ENCODE measurements at regions not wholly inside any gene's neighbourhood (a gene's known extent, or its start where the extent isn't known, plus 50 kb on each side); places are given as distances from the start of the nearest gene placed in this dataset.
"Not testable (repeated sequence)": the region's sequence is repeated elsewhere in the genome, so short reads cannot be mapped to it uniquely, and the experiment has no call there.

DNA sequence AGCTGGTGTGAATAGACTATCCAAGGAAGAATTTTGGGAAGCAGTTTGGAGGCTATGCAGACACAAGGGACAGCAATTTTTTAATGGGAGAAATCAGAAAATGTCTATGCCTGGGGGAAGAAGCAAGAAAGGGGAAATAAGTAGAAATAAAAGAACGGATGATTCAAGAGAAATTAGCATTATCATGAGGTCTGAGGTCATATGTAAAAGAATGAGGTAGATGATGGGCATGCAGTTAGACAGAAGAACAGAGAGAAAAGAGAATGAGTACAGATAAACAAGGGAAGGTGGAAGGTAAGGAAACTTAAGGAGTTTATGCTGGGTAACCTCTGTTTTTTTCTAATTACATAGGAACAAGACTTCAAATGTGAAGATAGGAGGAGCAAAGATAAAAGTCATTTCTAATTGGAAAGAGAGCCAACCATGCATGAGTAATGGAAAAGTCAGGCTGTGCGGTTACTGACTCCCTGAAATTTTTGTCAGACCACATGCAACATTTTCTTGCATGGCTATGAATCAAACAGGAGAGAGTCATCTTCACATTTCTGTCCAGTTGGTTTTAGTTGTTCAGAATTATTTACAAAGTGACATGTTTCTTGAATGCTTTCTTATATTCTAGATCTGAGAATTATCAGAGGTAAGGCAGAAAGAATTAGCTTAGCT lies 101.0 kb upstream of the PIK3R1 start:
- no peak for DNase-seq

DNA sequence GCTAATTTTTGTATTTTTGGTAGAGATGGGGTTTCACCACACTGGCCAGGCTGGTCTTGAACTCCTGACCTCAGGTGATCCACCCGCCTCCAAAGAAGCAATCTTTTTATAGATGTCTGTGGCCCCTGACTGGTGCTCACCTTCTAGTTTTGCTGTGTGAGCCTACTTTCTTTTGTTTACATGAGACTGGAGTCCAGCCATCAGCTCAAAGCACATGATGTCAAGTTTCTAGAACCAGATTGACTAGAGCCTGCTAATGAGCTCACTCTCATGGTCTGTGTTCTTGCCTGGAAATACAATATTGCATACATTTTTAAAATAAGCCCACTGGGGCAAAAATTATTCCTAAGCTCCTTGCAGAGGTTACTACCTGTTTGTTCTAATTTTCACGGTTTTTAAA lies 102.9 kb upstream of the PIK3R1 start:
- no peak for DNase-seq

- DNase-seq, result no peak
Observed at GRCh38 chr5:68110894-68111293, 104.7 kb upstream of the PIK3R1 start.

DNA sequence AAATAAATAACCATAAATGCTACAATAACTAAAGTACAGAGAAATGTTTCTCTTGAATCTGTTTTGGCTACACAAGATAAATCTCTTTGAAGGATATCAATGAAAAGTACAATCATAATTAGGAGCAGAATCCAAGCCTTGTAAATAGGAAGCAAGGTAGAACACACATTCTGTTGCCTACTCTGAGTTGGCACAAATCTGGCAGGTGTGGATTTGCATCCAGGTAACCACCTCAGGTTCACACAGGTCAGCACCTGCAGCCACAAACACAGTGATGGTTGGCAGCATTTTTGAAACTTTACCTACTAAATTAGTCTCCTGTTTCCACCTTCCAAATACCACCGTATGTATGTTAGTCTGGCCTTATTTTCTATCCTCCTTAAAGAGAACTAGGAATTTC lies 105.3 kb upstream of the PIK3R1 start:
- no peak for DNase-seq

GRCh38 chr5:68104217-68104616 lies 111.3 kb upstream of the PIK3R1 start:
- not testable (repeated sequence) for DNase-seq

DNA sequence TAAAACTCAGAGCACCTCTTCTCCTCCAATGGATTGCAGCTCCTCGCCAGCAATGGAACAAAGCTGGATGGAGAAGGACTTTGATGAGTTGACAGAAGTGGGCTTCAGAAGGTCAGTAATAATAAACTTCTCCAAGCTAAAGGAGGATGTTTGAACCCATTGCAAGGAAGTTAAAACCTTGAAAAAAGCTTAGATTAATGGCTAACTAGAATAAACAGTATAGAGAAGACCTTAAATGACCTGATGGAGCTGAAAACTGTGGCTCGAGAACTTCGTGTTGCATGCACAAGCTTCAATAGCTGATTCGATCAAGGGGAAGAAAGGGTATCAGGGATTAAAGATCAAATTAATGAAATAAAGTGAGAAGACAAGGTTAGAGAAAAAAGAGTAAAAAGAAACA lies 112.3 kb upstream of the PIK3R1 start:
- not testable (repeated sequence) for DNase-seq

DNA sequence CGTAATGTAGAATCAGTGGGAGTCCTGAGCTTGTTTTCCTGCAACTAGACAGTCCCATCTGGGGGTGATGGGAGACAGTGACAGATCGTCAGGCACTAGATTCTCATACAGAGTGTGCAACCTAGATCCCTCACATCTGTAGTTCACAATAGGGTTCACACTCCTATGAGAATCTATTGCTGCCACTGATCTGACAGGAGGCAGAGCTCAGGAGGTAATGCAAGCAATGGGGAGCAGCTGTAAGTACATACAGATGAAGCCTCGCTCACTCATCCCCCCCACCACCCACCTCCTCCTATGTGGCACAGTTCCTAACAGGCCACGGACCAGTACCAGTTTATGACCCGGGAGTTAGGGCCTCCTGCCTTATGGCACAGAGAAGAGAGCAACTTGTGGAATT lies 116.2 kb upstream of the PIK3R1 start:
- DNase-seq, result no peak

DNA sequence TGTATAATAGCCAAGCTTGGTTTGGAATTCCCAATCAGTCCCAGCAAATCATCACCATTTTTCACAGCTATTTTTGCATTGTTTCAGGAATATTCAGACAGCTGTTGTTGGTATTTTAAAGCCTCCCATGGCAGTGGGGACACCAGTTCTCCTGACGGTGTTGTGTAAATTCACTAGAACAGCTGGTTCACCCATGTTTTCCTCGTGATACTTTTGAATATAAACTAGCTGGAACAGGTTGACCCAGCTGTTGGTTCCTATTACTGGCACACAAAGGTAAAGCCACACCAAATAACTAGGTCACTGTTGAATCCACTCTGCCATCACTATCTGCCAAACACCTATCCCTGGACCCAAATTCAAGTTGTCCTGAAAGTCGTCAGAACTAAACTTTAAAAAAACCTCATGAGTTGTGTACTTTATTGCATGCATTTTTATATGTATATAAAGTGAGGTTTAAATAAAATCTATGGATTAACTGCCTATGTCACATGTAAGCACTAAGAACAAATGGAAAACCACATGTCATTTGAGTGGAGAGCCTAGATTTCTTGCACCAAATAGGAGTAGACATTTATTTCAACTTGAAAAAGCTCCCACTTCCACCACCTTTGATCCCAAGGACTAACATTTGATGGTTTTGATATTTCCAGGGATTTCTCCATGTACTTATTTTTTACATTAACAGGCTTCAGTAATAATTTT lies 121.9 kb upstream of the PIK3R1 start:
- DNase-seq, result no peak

DNA sequence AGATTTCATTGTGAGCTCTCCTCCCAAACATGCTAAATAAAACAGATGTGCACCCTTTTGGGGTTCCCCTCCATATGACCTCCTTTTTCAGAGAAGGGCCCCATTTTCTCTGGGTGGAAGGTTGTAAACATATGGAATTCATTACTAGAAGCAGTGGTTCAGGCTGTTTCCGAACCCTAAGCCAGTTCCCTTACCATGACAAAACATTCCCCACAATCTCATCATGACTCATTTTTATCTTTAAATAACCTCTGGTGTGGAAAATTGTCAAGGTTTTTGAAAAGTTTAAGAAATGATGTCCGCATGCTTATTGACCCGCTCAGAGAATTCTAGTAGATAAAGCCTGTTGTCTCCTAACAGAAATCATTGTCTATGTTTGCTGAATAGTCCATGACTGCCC lies 127.3 kb upstream of the PIK3R1 start:
- DNase-seq, result no peak

DNA sequence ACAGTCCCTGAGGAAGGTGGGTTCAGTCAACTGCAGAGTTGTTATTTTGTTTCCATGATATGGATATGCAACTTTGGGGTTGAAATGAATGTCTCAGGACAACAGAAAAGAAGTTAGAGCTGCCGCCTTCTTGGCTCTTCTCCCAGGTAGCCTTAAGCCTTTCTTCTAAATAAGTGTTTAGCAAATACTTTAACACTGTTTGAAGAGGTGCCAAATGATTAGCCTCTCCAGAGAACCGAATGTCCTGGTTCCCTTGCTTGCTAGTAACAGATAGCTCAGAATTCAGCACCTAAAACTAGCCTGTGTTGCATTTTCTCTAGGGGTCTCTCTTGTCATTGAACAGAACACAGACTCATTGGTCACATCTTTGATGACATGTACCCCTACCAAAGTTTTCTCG lies 127.7 kb upstream of the PIK3R1 start:
- DNase-seq, result no peak

DNA sequence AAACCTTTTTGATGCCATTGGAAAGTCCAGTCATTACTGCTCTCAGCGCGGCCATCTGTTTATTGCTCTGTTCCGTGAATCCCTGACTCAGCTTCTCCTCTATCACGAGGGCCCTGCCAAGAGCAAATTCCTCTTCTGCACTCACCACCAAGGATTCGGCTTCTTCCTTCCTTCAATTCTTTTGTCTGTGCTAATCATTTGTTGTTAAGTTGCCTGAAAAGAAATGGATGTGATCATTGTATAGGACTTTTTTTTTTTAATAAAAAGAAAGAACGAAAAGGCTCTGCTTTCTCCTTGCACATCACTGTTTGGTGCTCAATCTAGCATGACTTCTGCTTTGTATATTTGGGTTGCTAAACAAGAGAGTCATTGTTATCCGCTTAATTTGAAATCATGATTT lies 128.7 kb upstream of the PIK3R1 start:
- DNase-seq, result no peak

DNA sequence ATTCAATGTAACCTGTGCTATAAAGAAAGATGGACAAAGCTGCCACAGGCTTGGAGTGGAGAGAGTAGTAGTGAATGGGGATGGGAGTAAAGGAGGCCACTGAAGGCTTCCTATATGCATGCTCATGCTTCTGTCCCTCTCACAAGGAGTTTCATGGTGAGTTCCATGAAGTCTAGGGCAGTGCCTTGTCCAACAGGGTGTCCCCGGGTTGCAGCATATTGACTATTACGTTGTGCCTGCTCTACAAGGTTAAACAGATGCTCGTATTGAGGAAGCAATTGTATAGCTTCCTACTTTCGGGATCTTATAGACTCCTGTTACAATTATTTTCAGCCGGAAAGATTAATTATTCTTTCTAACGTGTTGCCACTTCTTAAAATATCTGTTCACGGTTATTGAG lies 129.1 kb upstream of the PIK3R1 start:
- DNase-seq, result no peak

- no peak for DNase-seq
Observed at GRCh38 chr5:68084396-68084795, 131.2 kb upstream of the PIK3R1 start.

- no peak for DNase-seq
Observed at GRCh38 chr5:68080282-68081050, 135.1 kb upstream of the PIK3R1 start.

- DNase-seq, result no peak
Observed at GRCh38 chr5:68077349-68077894, 138.1 kb upstream of the PIK3R1 start.

DNA sequence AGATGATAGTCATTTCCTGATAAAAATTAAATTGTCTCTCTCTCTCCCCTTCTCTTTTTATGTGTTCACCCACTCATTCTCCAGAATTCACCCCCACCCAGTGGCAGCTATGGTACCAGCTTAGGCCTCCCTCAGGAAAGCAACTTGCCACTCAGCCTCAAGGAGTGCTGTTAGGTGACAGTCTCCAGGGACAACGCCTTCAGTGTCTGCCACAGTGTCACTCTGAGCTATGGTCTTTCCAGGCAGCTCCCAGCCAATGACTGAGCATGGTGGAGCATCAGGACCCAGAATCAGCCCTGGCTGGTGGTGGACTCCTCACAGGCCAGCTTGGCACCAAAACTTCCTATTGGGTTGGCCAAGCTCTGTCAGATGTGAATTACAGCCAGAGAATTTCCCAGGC lies 140.9 kb upstream of the PIK3R1 start:
- no peak for DNase-seq

DNA sequence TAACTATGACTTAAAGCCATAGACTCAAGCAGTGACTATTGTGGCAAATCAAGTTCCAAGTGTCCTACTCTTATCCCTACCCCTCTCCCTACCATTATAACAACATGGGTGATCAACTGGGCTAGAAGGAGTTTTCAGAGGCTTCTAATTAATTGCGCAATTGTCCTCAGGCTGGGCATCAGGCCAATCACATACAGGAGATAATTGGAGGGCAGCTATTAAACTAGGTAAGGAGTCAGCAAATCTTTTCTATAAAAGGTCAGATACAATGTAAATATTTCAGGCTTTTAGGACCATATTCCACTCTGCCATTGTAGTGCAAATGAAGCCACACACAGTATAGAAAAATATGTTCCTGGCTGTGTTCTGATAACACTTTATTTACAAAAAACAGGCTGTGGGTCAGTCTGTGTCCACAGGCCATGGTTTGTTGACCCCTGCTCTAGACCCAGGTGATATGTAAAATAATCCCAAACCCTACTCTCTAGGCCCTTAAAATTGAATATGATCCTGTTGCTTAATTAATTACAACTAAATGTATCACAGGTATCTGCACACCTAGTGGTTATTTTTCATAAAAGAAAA lies 141.4 kb upstream of the PIK3R1 start:
- no peak for DNase-seq

DNA sequence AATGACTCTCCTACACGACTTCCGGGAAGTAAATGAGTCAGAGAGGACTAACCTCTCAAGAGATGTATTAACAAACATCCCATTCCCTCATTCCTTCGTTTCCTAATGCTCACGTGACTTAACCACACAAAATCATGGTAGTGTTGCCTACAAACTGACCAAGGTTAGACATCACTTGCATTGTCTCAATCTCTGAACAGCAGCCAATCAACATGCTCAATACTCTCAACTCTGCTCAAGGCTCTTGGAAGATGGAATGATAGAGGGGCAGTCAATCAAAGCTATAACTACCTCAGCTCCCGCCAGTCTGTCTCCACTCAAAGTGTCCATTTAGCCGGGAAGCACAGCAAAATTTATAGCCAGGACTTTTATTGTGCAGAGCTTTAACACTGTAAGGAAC lies 143.8 kb upstream of the PIK3R1 start:
- no peak for DNase-seq

- no peak for DNase-seq
Observed at GRCh38 chr5:68071282-68071632, 144.3 kb upstream of the PIK3R1 start.

- DNase-seq, result no peak
Observed at GRCh38 chr5:68070591-68071281, 144.8 kb upstream of the PIK3R1 start.

- no peak for DNase-seq
Observed at GRCh38 chr5:68067976-68068603, 147.5 kb upstream of the PIK3R1 start.

GRCh38 chr5:68067291-68067690 lies 148.3 kb upstream of the PIK3R1 start:
- no peak for DNase-seq
